Memory B cell (primary cell): ENCODE measurements at regions not wholly inside any gene's neighbourhood (a gene's known extent, or its start where the extent isn't known, plus 50 kb on each side); places are given as distances from the start of the nearest gene placed in this dataset.

Experiments used
- ATAC-seq: fragments of 150-1000 bp; cut with Tn5 transposase; 2 replicates; pipeline ENCODE4 v1.10.0; 2021; ENCODE audit warnings: low read depth, mild to moderate bottlenecking, moderate library complexity
- DNase-seq, 2 donors: peaks; one replicate each; pipeline ENCODE4 v3.0.0; 2022; ENCODE audit warnings: low spot score in 2 of 2
- H3K27ac Mint-ChIP-seq: one replicate; pipeline ENCODE4 v1.8.0; 2022; ENCODE audit warnings: mild to moderate bottlenecking, moderate library complexity, mixed read lengths
- H3K27me3 Mint-ChIP-seq: one replicate; pipeline ENCODE4 v1.8.0; 2022; ENCODE audit warnings: mixed read lengths
- H3K36me3 Mint-ChIP-seq: one replicate; pipeline ENCODE4 v1.8.0; 2022; ENCODE audit warnings: mild to moderate bottlenecking, mixed read lengths
- H3K4me1 Mint-ChIP-seq: one replicate; pipeline ENCODE4 v1.8.0; 2022; ENCODE audit warnings: mixed read lengths
- H3K4me3 Mint-ChIP-seq: one replicate; pipeline ENCODE4 v1.8.0; 2022; ENCODE audit warnings: mild to moderate bottlenecking, moderate library complexity, mixed read lengths
- H3K9me3 Mint-ChIP-seq: one replicate; pipeline ENCODE4 v1.8.0; 2022; ENCODE audit warnings: mixed read lengths

GRCh38 chr17:6893382-6894205, 62.1 kb upstream of the TEKT1 start:
- peaks cover 8% of the 10 kb centered on the region for H3K9me3 Mint-ChIP-seq
- DNase-seq (no peak), ATAC-seq (no peak)
- no peak overlapping the region for H3K4me3 Mint-ChIP-seq
- H3K4me1 Mint-ChIP-seq, result no peaks in the 10 kb centered on the region
- H3K27me3 Mint-ChIP-seq, result peaks cover 27% of the 10 kb centered on the region
- peaks cover 13% of the 10 kb centered on the region for H3K36me3 Mint-ChIP-seq
- H3K27ac Mint-ChIP-seq, result no peak overlapping the region

- peaks cover 5% of the 10 kb centered on the region for H3K9me3 Mint-ChIP-seq
- peaks cover 27% of the 10 kb centered on the region for H3K27me3 Mint-ChIP-seq
- no peak overlapping the region for H3K4me3 Mint-ChIP-seq
- no peak overlapping the region for H3K27ac Mint-ChIP-seq
- no peaks in the 10 kb centered on the region for H3K4me1 Mint-ChIP-seq
- ATAC-seq, result no peak
- DNase-seq, result no peak
- H3K36me3 Mint-ChIP-seq, result peaks cover 11% of the 10 kb centered on the region
Observed at GRCh38 chr17:6894206-6894528, 62.6 kb upstream of the TEKT1 start.

GRCh38 chr17:6901086-6901485, 69.6 kb upstream of the TEKT1 start:
- H3K27ac Mint-ChIP-seq, result no peak overlapping the region
- H3K4me1 Mint-ChIP-seq, result no peaks in the 10 kb centered on the region
- no peaks in the 10 kb centered on the region for H3K9me3 Mint-ChIP-seq
- ATAC-seq (no peak), DNase-seq (no peak)
- H3K27me3 Mint-ChIP-seq, result peaks cover 16% of the 10 kb centered on the region
- no peak overlapping the region for H3K4me3 Mint-ChIP-seq
- peaks cover 9% of the 10 kb centered on the region for H3K36me3 Mint-ChIP-seq

GRCh38 chr17:6903326-6903900, 71.9 kb upstream of the TEKT1 start:
- H3K4me1 Mint-ChIP-seq, result no peaks in the 10 kb centered on the region
- H3K4me3 Mint-ChIP-seq, result no peak overlapping the region
- no peak overlapping the region for H3K27ac Mint-ChIP-seq
- H3K36me3 Mint-ChIP-seq, result peaks cover 3% of the 10 kb centered on the region
- H3K9me3 Mint-ChIP-seq, result no peaks in the 10 kb centered on the region
- ATAC-seq (no peak), DNase-seq (no peak)
- H3K27me3 Mint-ChIP-seq, result peaks cover 5% of the 10 kb centered on the region

- H3K27ac Mint-ChIP-seq, result no peak overlapping the region
- ATAC-seq, result no peak
- peaks cover 3% of the 10 kb centered on the region for H3K36me3 Mint-ChIP-seq
- H3K4me3 Mint-ChIP-seq, result no peak overlapping the region
- no peak for DNase-seq
- H3K9me3 Mint-ChIP-seq, result no peaks in the 10 kb centered on the region
- peaks cover 5% of the 10 kb centered on the region for H3K4me1 Mint-ChIP-seq
- H3K27me3 Mint-ChIP-seq, result peaks cover 3% of the 10 kb centered on the region
Observed at GRCh38 chr17:6908807-6909206, 77.3 kb upstream of the TEKT1 start.

GRCh38 chr17:6910987-6911603, 79.6 kb upstream of the TEKT1 start:
- H3K27ac Mint-ChIP-seq, result no peak overlapping the region
- H3K36me3 Mint-ChIP-seq, result peaks cover 3% of the 10 kb centered on the region
- no peaks in the 10 kb centered on the region for H3K9me3 Mint-ChIP-seq
- H3K4me3 Mint-ChIP-seq, result no peak overlapping the region
- ATAC-seq (no peak), DNase-seq (peak in 1 of 2 donors; percentile 26)
- H3K4me1 Mint-ChIP-seq, result peaks cover 15% of the 10 kb centered on the region
- peaks cover 5% of the 10 kb centered on the region for H3K27me3 Mint-ChIP-seq

- Mint-ChIP-seq H3K27ac (no peak overlapping the region), H3K36me3 (peaks cover 3% of the 10 kb centered on the region), H3K4me3 (no peak overlapping the region), H3K4me1 (peaks cover 15% of the 10 kb centered on the region), H3K9me3 (no peaks in the 10 kb centered on the region), H3K27me3 (peaks cover 5% of the 10 kb centered on the region)
- ATAC-seq (no peak), DNase-seq (no peak)
Observed at GRCh38 chr17:6912110-6913051, 80.9 kb upstream of the TEKT1 start.

GRCh38 chr17:6913608-6914443, 82.0 kb upstream of the ALOX12 start:
- Mint-ChIP-seq H3K9me3 (no peaks in the 10 kb centered on the region), H3K27me3 (peaks cover 4% of the 10 kb centered on the region), H3K4me1 (peaks cover 15% of the 10 kb centered on the region), H3K36me3 (peaks cover 2% of the 10 kb centered on the region), H3K4me3 (peak overlapping the region; percentile 87), H3K27ac (no peak overlapping the region)
- peak; percentile 75 to 87 for DNase-seq
- peak; percentile 84 for ATAC-seq

GRCh38 chr17:6914711-6915110, 81.1 kb upstream of the ALOX12 start:
- Mint-ChIP-seq H3K27me3 (peaks cover 2% of the 10 kb centered on the region), H3K4me1 (peaks cover 15% of the 10 kb centered on the region), H3K4me3 (no peak overlapping the region), H3K36me3 (no peaks in the 10 kb centered on the region), H3K27ac (no peak overlapping the region), H3K9me3 (no peaks in the 10 kb centered on the region)
- ATAC-seq (no peak), DNase-seq (no peak)

GRCh38 chr17:6915620-6916019, 80.2 kb upstream of the ALOX12 start:
- Mint-ChIP-seq H3K27me3 (peaks cover 2% of the 10 kb centered on the region), H3K4me3 (no peak overlapping the region), H3K27ac (no peak overlapping the region), H3K36me3 (no peaks in the 10 kb centered on the region), H3K4me1 (peaks cover 15% of the 10 kb centered on the region), H3K9me3 (no peaks in the 10 kb centered on the region)
- DNase-seq (no peak), ATAC-seq (no peak)

GRCh38 chr17:6919158-6919557, 76.7 kb upstream of the ALOX12 start:
- peaks cover 6% of the 10 kb centered on the region for H3K4me1 Mint-ChIP-seq
- H3K27me3 Mint-ChIP-seq, result peaks cover 2% of the 10 kb centered on the region
- ATAC-seq, result no peak
- DNase-seq, result no peak
- no peak overlapping the region for H3K4me3 Mint-ChIP-seq
- no peaks in the 10 kb centered on the region for H3K9me3 Mint-ChIP-seq
- peaks cover 8% of the 10 kb centered on the region for H3K36me3 Mint-ChIP-seq
- no peak overlapping the region for H3K27ac Mint-ChIP-seq

GRCh38 chr17:6923385-6923784, 72.5 kb upstream of the ALOX12 start:
- Mint-ChIP-seq H3K4me3 (no peak overlapping the region), H3K27me3 (no peaks in the 10 kb centered on the region), H3K27ac (no peak overlapping the region), H3K36me3 (peaks cover 12% of the 10 kb centered on the region), H3K9me3 (no peaks in the 10 kb centered on the region), H3K4me1 (peaks cover 3% of the 10 kb centered on the region)
- no peak for DNase-seq
- no peak for ATAC-seq

- H3K36me3 Mint-ChIP-seq, result peaks cover 12% of the 10 kb centered on the region
- no peak for ATAC-seq
- H3K4me3 Mint-ChIP-seq, result no peak overlapping the region
Observed at GRCh38 chr17:6924208-6924607, 71.6 kb upstream of the ALOX12 start.

More at GRCh38 chr17:6924208-6924607, 71.6 kb upstream of the ALOX12 start:
- Mint-ChIP-seq H3K27ac (no peak overlapping the region), H3K4me1 (peaks cover 3% of the 10 kb centered on the region), H3K9me3 (no peaks in the 10 kb centered on the region), H3K27me3 (no peaks in the 10 kb centered on the region)
- DNase-seq, result no peak
